Esophagus muscularis mucosa (tissue), 4 donors: ENCODE measurements at regions not wholly inside any gene's neighbourhood (a gene's known extent, or its start where the extent isn't known, plus 50 kb on each side); places are given as distances from the start of the nearest gene placed in this dataset.

Experiments
- CTCF ChIP-seq, 3 experiments: fragments of 200-600 bp in 2 of 3; fragments of 450-650 bp in 1 of 3; sonication (generic) in 2 of 3; IDR thresholded peaks; one replicate each; pipeline ENCODE4 v1.5.1; 2017 to 2019; ENCODE audit warnings: antibody characterized with exemption in 3 of 3, mild to moderate bottlenecking in 2 of 3, moderate library complexity in 1 of 3
- EP300 ChIP-seq: sonication (generic); formaldehyde crosslinking; IDR thresholded peaks from one replicate; pipeline ENCODE4 v1.6.1; 2017; ENCODE audit warnings: antibody characterized with exemption
- POLR2A ChIP-seq: fragments of 450-650 bp; IDR thresholded peaks from one replicate; pipeline ENCODE4 v1.6.1; 2017; ENCODE audit warnings: antibody characterized with exemption, moderate library complexity, mild to moderate bottlenecking, low read depth
- POLR2AphosphoS5 ChIP-seq, 2 donors: sonication (generic); formaldehyde crosslinking; IDR thresholded peaks; one replicate each; pipeline ENCODE4 v1.6.1; 2017; ENCODE audit warnings: antibody characterized with exemption in 2 of 2

GRCh38 chr18:38198956-38199355 lies 633.4 kb upstream of the CELF4 start:
- TF ChIP-seq CTCF (IDR thresholded peaks at IDR 0.05): no peak
- TF ChIP-seq POLR2A: no peak
- TF ChIP-seq EP300: no peak
- TF ChIP-seq POLR2AphosphoS5 (IDR thresholded peaks at IDR 0.05): no peak
